ENCODE measurements at regions not wholly inside any gene's neighbourhood (a gene's known extent, or its start where the extent isn't known, plus 50 kb on each side); places are given as distances from the start of the nearest gene placed in this dataset.
"Not testable (repeated sequence)": the region's sequence is repeated elsewhere in the genome, so short reads cannot be mapped to it uniquely, and the experiment has no call there.

DNA sequence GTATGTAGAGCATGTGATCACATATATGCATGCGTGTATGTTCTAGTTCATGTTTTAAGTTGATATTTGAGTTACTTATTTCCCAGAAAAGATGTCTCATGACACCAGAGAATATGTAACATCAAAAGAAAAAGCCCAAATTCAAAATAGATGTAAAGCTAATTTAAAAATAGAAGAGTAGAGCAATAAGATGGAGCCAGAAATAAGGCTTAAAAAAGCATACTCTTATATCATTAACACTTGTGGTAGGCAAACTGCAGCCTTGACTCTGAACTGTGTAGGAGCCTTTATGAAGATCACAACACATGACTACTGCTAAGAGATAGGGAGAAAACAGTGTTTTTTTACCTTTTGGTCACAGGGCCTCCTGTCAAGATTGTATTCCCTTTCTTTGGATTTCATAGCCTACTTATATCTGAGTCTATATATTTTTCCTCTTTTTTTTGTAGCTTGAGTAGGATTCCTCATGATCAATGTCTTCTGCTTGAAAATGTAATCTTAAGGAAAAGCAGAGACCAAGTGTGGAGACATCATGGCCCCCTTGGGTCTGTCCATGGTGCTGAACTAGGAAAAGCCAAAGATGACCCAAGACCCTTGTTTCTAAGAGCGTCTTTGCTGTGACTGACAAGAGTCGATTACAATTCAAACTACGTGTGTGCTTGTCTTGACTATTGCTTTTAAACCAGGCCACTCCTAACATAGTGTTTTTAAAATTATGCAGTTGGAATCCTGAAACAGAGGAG, 390.4 kb downstream of the SHISA9 start:
- DNase-seq, result no peak

DNA sequence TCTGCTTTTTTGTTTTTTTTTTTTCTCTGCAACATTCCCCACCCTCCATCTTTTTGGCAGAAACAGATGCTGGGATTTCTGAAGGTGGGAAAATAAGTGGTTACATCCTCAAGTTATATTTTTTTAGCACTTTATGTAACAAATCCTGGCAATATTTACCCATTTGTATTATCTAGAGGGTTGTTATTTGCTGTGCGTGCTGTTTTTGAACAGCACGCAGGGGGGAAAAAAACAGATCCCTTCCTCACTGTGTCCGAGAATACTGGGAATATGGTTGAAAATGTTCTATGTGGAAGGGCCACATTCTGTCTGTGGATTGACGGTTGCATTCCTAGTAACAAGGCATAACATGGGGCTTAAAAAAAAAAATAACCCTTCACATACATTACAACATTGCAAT, 394.8 kb downstream of the SHISA9 start:
- no peak for DNase-seq

DNA sequence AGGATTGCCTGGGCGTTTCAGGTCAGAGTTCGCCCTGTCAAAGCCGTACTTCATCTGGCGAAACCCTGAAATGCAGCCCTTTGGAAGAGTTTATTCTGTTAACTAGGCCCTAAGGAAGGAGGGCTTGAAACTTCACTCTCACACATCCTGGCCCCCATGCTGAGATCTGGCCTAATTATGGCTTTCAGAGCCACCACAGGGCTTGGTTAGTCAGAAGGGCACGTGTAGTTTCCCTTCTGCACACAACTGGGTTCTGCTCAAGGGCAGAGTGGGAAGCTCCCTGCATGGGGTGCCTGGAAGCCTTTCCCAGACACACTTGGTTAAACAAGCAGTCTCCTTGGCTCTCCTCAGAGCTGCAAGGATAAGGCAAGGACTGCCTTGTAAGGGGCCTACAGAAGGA, 397.3 kb downstream of the SHISA9 start:
- DNase-seq, result no peak

DNA sequence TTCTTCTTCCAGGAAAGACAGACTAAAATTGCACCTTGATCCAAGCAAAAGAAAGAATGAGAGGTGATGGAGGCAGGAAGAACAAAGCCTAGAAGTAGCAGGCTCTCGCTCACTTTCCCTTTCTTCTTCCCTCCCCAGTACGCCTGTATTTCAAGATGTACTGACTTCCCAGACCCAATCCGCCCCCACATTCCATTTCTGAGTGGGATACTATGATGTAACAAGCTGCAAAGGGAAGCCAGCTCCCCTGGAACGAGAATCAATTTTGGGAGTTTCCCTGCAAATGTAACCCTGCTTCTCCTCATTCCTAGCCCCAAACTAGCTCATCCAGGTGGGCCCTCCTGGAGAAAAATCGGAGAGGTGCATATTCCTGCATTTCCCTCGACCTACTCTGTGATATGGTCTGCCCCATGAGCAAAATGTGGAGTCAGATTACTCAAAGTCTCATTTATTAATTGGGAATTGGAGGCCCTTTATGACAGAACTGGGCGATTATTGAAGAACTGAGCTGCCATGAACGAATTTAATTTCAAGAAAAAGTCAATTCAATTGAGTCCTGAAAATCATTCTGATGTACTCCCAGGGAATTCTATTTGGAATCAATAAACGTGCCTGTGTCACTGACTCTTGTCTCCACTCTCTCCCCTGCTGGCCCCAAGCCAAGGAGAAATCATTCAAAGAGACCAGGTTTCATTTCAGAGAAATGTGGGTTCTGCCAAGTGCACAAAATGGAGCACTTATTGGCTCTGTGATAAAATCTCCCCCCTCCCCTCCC, 398.9 kb downstream of the SHISA9 start:
- DNase-seq, result no peak

DNA sequence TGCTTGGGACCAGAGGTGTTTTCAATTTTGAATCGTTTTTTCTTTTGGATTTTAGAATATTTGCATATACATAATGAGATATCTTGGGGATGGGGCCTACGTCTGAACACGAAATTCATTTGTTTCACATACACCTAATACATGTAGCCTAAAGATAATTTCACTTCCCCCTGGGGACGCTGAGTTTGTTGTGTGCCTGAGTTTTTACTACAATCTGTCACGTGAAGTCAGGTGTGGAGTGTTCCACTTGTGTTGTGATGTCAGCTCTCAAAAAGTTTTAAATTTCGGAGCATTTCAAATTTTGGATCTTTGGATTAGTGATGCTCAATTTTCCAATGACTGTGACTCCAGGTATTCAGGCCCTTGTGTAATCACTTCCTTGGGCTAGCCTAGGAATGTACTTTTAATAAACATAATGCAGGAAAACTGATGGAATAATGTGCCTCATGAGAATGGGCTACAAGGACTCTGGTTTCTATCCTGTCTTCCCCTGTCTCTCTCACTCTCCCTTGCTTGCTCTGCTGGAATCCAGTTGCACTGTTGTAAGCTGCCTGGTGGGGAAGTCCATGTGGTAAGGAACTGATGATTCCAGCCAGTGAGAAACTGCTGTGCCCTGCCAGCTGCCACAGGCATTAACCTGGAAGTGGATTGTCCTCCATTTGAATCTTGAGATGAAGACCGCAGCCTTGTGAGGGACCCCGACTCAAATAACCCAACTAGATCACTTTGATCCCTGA, 403.8 kb downstream of the SHISA9 start:
- no peak for DNase-seq

DNA sequence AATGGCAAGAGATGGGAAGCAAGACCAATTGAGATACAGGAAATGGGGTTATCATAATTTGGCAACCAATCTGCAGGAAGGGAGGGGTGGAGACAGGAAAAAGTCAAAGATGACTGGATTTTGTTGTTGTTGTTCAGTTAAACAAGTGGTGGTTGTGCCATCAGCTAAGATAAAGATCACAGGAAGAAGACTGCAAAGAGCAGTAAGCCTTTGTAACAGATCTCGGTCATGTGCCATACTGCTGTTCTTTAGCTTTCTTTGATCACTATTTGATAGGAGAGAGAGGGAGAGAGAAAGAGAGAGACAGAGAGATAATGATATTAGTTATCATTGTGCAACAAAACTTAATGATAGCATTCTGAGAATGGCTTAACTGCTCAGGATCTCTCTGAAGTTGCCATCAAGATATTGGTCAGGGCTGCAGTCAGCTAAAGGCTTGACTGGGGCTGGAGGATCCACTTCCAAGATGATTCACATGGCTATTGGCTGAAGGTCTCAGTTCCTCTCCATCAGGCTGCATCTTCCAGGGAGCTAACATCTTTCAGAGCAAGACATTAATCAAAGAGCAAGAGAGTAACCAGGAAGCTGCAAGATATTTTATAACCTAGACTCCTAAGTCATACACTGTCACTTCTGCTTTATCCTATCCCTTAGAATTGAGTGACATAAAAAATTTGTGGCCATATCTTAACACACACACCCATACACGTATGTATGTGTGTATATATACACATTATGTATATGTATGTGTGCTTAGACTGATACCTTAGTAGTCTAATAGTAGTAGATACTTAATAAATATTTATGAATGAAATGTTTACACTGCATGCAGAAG, 405.0 kb downstream of the SHISA9 start:
- peak; percentile 2 for DNase-seq

DNA sequence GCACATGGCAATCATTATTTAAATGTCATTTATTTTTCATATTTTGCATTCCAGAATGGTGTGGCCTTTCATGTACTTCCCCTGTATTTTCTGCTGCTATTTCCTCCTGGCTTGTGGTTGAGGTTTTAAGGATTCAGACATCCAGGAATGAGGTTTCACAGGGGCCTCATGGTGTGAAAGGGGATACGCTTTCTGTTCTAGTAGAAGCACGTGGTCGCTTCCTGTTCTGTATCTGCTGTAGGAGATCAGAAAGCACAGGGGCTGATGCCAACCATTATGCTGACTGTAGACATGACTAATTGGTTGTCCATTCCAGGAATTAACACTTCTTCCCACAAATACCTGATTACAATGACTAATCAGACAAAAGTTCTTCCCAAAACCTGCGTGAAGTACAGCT, 405.9 kb downstream of the SHISA9 start:
- no peak for DNase-seq

DNA sequence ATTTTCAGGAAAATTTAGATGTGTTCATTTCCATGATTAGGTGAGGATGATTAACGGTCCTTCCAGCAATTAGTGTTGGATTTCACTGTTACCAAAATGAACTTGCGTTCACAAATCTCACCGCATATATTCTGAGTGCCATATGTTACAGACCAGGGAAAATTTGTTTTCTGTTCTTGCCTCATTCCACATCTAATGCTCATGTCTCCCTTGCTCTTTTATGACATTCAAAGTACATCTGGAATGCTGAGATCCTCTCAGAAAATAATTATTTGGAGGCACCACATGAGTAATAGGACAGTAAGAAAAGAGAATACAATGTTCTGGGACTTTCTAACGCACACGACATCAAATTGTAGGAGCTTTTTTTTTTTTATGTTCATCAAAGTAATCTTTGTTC, 406.5 kb downstream of the SHISA9 start:
- no peak for DNase-seq

DNA sequence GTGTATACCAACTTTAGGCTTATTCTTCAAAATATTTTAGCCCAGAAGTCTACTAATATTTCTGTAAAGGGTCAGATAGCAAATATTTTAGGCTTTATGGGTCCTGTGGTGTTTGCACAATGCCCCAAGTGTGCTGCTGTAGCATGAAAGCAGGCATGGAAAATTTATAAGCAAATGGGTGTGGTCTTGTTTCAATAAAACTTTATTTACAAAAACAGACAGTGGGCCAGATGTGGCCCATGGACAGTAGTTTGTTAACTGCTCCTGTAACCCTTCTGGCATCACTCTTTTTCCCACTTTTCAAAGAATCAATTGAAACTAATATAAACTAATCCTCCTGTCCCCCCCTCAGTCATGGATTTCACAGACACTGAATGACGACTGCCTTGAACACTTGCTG, 410.7 kb downstream of the SHISA9 start:
- DNase-seq, result no peak

DNA sequence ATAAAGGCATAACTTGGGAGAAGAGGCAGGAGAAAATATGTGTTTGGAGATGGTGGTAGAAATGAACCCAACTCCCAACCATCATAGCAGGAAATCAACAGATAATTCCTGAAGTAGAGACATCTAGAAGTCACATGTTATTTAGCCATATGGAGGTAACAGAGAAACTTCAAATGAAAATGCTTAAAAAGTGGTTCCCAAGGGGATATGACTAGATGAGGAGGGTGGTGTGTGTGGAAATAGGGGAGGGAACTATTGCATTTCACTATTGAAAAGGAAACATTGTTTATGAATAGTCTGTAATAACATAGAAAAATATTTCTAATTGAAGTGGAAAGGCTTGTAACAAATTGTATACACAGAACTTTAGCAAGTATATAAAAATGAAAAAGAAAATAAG, 412.0 kb downstream of the SHISA9 start:
- DNase-seq, result no peak

DNA sequence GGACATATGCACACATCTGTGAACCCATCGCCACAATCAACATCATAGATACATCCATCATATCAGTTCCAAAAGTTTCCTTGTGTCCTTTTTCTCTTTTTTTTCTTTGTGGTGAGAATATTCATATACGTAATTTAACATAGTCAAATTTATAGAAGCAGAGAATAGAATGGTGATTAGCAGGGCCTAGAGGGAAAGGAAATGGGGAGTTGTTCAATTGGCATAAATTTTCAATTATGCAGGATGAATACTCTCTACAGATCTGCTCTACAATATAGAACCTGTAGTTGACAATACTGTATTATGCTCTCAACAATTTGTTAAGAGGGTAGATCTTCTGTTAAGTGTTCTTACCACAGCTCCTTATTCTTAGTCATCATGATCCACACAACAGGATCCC, 413.2 kb downstream of the SHISA9 start:
- no peak for DNase-seq

DNA sequence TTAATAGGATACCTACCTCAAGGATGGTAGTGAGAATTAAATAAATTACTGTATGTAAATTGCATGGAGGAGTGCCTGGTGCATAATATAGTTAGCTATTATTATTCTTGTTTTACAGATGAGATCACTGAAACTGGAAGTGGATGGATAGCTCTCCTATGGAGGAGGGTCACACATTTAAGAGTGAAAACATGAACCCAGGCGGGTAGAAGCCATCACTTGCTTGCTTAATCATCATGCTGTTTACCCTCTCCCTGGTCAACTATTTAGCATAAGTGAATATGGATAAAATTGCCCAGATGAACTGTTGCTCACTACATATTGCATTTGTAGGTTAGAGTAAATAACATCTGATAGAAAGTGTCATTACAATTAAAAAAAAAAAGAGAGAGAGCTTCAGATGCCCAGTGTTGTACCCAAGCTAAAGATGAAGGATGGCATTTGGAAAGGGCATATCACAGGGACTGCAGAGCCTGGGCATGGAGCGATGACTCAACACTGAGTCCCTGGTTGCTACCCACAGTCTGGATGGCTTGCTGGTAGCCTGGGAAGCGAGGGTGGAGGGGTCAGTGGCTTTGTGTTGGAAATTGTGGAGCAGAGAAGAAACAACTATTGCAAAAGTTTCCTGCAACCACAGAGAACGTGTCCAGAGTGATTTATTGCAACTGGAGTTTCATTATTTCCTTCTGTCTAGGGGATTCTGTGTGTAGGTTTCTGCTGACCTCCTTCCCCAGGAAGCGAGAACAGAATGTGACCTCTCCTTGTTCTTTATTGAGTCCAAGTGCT, 414.4 kb downstream of the SHISA9 start:
- peak; percentile 16 for DNase-seq

DNA sequence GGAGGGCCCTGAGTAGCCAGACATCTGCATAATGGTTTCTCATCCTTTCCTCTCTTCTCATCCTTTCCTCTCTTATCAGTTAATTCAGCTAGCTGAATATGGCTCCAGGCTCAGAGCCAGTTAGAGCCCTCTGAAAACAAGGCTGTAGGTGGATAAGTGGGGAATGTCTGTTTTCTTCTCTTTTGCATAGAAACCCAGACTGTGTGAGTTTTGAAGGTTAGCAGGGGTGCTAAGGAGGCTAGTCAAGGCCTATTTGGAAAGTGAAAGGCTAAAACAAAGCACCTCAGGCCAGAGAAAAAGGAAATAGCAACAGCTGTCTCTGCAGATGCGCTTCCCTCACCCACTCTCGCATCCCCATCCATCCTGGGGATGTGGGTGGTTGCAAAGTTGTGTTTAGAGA, 420.9 kb downstream of the SHISA9 start:
- DNase-seq, result no peak

DNA sequence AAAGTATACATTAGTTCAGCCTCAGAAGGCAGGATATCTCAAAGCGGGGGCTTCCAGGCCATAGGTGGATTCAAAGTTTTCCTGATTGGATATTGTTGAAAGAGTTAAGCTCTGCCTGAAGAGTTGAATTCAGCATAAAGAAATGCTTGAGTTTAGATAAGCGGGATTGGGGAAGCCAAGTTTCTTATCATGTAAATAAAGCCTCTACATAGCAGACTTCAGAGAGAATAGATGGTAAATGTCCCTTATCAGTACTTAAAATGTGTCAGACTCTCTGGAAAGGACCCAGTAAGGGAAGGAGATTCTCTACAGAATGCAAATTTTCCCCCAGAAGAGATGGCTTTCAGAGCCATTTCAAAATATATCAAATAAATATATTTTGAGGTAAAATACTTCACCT, 423.5 kb downstream of the SHISA9 start:
- DNase-seq, result no peak

DNA sequence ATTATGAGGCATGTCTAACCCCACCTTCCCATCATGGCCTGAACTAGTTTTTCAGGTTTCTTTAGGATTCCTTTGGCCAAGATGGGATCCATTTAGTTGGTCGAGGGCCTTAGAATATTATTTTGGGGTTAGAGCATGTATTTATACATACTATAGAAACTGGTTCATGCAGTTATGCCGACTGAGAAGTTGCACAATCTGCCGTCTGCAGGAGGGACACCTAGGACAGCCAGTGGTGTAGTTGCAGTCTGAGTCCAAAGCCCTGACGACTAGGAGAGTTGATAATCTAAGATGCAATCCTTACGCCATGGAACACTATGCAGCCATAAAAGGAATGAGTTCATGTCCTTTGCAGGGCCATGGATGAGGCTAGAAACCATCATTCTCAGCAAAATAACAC, 424.0 kb downstream of the SHISA9 start:
- no peak for DNase-seq

DNA sequence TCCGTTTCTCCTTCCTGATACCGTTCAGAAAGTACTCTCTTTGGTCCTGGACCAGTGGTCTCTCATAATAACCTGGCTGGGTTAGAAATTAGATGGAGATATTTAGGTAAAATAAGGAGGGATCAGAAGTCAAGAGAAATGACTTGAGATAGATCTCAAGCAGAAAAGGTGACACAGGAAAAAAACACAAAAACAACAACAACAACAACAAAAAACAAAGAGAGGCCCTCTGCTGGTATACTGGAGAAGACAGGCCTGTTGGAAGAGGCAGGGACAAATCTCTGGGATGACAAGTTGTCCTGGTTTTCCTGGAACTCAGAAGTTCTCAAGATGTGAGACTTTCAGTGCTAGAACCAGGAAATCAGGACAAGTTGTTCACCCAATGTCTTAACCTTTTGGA, 430.5 kb downstream of the SHISA9 start:
- no peak for DNase-seq

DNA sequence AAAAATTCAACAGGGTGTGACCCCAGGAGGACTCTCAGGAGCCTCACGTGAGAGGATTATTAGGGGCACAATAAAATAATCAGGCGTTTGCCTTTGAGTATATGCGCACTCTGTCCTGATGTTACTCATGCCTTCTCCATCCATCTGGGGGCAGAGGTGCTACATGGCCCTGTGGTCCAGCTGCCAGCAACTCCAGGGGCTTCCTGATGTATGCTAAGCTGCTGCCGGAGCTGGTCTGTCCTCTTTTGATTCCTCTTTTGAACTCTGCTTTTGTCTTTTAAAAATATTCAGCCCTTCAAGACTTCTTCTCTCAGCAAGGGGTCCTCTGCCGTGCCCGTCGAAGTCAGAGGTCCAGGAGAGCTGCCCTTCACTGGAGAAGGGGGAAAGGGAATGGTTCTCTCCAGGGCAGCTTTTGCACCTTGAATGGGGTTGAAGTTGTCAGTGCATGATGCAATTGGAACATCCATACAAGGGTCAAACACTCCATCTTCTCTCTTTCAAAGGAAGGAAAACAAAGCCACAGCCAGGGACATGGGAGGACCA, 431.4 kb downstream of the SHISA9 start:
- DNase-seq, result no peak

DNA sequence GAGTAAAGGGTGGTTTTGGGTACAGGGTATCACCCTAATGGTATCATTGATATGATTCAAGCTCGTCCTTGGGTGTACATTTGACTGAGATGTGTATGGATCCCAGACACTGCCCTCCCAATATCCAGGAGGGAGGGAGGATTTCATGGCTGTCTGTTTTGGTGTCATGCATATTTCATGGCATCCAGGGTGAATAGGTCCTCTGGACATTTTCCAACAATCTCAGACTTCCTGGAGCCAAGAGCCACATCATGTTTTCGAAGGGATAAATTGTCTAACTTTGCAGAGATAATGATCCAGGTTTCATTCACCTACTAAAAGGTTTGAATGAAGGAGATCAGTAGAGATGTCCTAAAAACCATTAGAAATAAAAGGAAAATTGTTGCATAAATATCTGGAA, 431.9 kb downstream of the SHISA9 start:
- no peak for DNase-seq

DNA sequence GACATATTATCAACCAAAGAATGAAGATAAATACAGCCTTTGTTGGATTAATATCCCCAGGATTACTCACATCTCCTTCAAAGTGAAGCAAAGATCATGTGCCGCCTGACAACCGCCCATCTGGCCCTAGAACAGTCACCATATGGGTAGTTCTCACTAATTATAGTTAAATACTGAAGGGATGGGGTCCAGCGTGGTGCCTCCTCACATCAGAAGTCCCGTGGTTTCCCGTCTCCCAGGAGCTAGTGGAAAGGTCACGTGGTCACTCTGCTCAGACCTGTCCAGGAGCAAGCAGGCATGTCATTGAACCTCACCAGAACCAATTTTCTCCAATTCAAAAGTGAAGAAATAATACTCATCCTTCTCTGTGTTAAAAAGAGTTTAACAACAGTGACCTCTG, 434.5 kb downstream of the SHISA9 start:
- no peak for DNase-seq

DNA sequence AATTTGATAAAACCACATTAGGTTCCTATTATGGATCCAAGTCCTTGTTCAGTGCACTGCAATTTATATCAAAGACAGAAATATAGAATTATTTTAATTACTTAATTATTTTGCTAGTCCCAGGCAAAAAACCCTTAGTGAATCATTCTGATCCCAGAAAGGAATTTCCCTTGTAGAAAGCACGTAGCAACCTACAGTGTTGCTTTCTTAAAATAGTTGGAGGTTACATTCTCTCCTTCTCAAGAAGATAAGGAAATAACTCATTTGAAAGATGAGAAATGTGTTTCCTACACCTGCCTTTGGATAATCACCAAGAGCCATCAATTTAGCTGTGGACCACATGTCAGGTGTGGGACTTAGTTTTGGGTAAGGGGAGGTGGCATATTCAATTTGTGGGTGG, 434.9 kb downstream of the SHISA9 start:
- no peak for DNase-seq

DNA sequence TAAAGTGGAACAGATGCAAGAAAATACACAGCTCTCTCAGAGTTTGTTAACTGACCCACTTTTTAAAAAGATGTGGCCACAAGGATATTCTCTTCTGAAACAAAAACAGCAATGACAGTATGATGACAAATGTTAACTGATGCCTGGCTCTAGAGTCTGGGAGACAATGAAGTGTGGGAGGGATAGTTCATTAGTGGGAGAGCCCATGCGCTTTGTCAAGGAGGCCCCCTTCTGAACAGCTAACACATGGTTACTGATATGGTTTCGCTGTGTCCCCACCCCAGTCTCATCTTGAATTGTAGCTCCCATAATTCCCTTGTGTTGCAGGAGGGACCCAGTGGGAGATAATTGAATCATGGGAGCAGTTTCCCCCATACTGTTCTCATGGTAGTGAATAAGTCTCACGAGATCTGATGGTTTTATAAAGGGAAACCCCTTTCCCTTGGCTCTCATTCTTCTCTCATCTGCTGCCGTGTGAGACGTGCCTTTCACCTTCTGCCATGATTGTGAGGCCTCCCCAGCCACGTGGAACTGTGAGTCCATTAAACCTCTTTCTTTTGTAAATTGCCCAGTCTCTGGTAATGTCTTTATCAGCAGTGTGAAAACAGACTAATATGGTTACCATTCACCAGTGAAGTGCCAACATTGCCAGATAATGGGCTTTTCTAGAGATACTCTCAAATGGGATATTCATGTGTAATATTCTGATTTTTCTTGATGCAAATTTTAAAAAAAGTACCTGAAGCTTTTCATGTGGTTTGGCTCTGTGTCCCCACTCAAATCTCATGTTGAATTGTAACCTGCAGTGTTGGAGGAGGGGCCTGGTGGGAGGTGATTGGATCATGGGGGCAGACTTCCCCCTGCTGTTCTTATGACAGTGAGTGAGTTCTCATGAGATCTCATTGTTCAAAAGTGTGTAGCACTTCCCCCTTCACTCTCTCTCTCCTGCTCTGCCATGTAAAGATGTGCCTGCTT, 435.8 kb downstream of the SHISA9 start:
- DNase-seq, result not testable (repeated sequence)
